ENCODE measurements at regions not wholly inside any gene's neighbourhood (a gene's known extent, or its start where the extent isn't known, plus 50 kb on each side); places are given as distances from the start of the nearest gene placed in this dataset.

- no peak for TF ChIP-seq POLR2AphosphoS5 (IDR thresholded peaks at IDR 0.05; ENCODE audit: low read depth)
- TF ChIP-seq STAT1 (IDR thresholded peaks at IDR 0.05; ENCODE audit: unreplicated experiment), result no peak
- TF ChIP-seq EZH2phosphoT487 (IDR thresholded peaks at IDR 0.05; ENCODE audit: unreplicated experiment), result no peak
- no peak for TF ChIP-seq EZH2 (IDR thresholded peaks at IDR 0.05; ENCODE audit: low read depth, unreplicated experiment)
- no peak for TF ChIP-seq NANOG (IDR thresholded peaks at IDR 0.05; ENCODE audit: borderline replicate concordance)
- TF ChIP-seq, protein P1, sequence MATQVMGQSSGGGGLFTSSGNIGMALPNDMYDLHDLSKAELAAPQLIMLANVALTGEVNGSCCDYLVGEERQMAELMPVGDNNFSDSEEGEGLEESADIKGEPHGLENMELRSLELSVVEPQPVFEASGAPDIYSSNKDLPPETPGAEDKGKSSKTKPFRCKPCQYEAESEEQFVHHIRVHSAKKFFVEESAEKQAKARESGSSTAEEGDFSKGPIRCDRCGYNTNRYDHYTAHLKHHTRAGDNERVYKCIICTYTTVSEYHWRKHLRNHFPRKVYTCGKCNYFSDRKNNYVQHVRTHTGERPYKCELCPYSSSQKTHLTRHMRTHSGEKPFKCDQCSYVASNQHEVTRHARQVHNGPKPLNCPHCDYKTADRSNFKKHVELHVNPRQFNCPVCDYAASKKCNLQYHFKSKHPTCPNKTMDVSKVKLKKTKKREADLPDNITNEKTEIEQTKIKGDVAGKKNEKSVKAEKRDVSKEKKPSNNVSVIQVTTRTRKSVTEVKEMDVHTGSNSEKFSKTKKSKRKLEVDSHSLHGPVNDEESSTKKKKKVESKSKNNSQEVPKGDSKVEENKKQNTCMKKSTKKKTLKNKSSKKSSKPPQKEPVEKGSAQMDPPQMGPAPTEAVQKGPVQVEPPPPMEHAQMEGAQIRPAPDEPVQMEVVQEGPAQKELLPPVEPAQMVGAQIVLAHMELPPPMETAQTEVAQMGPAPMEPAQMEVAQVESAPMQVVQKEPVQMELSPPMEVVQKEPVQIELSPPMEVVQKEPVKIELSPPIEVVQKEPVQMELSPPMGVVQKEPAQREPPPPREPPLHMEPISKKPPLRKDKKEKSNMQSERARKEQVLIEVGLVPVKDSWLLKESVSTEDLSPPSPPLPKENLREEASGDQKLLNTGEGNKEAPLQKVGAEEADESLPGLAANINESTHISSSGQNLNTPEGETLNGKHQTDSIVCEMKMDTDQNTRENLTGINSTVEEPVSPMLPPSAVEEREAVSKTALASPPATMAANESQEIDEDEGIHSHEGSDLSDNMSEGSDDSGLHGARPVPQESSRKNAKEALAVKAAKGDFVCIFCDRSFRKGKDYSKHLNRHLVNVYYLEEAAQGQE (IDR thresholded peaks at IDR 0.05; ENCODE audit: unreplicated experiment), result no peak
- no peak for TF ChIP-seq JUNB (IDR thresholded peaks at IDR 0.05; ENCODE audit: unreplicated experiment)
- TF ChIP-seq ZNF331 (CRISPR knock-in tag; IDR thresholded peaks at IDR 0.05; ENCODE audit: low read depth), result no peak
These were observed 2412.4 kb downstream of the PCDH9 start (continued) for GRCh38 chr13:64817691-64818090.

- Histone ChIP-seq H3K27ac (ENCODE audit: low read depth) (no peak overlapping the region), H4K20me1 (replicated peaks; ENCODE audit: insufficient read depth) (no peaks in the 10 kb centered on the region), H3K27me3 (ENCODE audit: insufficient read depth) (no peaks in the 10 kb centered on the region), H3K79me2 (replicated peaks; ENCODE audit: insufficient read depth) (no peaks in the 10 kb centered on the region), H3F3A (replicated peaks; ENCODE audit: low read depth) (no peaks in the 10 kb centered on the region), H3K4me2 (no peak overlapping the region), H2AFZ (no peak overlapping the region), H3K4me1 (ENCODE audit: insufficient read depth) (no peaks in the 10 kb centered on the region), H3K9me2 (ENCODE audit: insufficient read depth) (0 out of 2 replicates have a peak, but pooled peaks cover 3% of the 10 kb centered on the region), H3K36me3 (ENCODE audit: insufficient read depth) (no peaks in the 10 kb centered on the region), H3K4me3 (no peak overlapping the region)
- Mint-ChIP-seq H3K36me3 (ENCODE audit: low read depth) (peaks cover 22% of the 10 kb centered on the region), H3K9me3 (peaks cover 24% of the 10 kb centered on the region), H3K27me3 (ENCODE audit: insufficient read depth, low read depth, poor library complexity) (no peaks in the 10 kb centered on the region), H3K27ac (no peak overlapping the region), H3K4me3 (no peak overlapping the region), H3K4me1 (no peaks in the 10 kb centered on the region)
- DNase-seq (ENCODE audit: low spot score) (no peak), ATAC-seq (no peak)
- TF ChIP-seq, protein P1 (IDR thresholded peaks at IDR 0.05; ENCODE audit: unreplicated experiment), result no peak
- TF ChIP-seq ZNF114 (CRISPR knock-in tag; IDR thresholded peaks at IDR 0.05) (no peak), EZH2 (IDR thresholded peaks at IDR 0.05; ENCODE audit: low read depth, unreplicated experiment) (no peak), CREB1 (CRISPR knock-in tag; IDR thresholded peaks at IDR 0.05; ENCODE audit: low read depth) (no peak), STAT1 (IDR thresholded peaks at IDR 0.05; ENCODE audit: unreplicated experiment) (no peak), JUNB (IDR thresholded peaks at IDR 0.05; ENCODE audit: unreplicated experiment) (no peak), ZNF462 (CRISPR knock-in tag; IDR thresholded peaks at IDR 0.05) (no peak), NANOG (IDR thresholded peaks at IDR 0.05; ENCODE audit: borderline replicate concordance) (no peak)
These were observed 2419.4 kb downstream of the PCDH9 start for GRCh38 chr13:64810750-64811149.

Data from GM23338 (cell line).